ENCODE measurements at regions not wholly inside any gene's neighbourhood (a gene's known extent, or its start where the extent isn't known, plus 50 kb on each side); places are given as distances from the start of the nearest gene placed in this dataset.

GRCh38 chr2:40760071-40760666, 308.3 kb upstream of the SLC8A1 start:
- no peak for DNase-seq (ENCODE audit: low read depth in 4 of 4, low spot score in 3 of 4)

GRCh38 chr2:40773291-40773690, 321.4 kb upstream of the SLC8A1 start:
- DNase-seq (ENCODE audit: low read depth in 4 of 4, low spot score in 3 of 4): no peak

- DNase-seq (ENCODE audit: low read depth in 4 of 4, low spot score in 3 of 4): no peak
Measured at GRCh38 chr2:40783704-40784103, 331.8 kb upstream of the SLC8A1 start.

GRCh38 chr2:40786636-40787035, 334.7 kb upstream of the SLC8A1 start:
- no peak for DNase-seq (ENCODE audit: low read depth in 4 of 4, low spot score in 3 of 4)

GRCh38 chr2:40797120-40797519, 345.2 kb upstream of the SLC8A1 start:
- DNase-seq (ENCODE audit: low read depth in 4 of 4, low spot score in 3 of 4): no peak

GRCh38 chr2:40803900-40804299, 352.0 kb upstream of the SLC8A1 start:
- no peak for DNase-seq (ENCODE audit: low read depth in 4 of 4, low spot score in 3 of 4)

GRCh38 chr2:40809156-40809555, 357.3 kb upstream of the SLC8A1 start:
- DNase-seq (ENCODE audit: low read depth in 4 of 4, low spot score in 3 of 4): no peak

GRCh38 chr2:40814616-40815015, 362.7 kb upstream of the SLC8A1 start:
- no peak for DNase-seq (ENCODE audit: low read depth in 4 of 4, low spot score in 3 of 4)

- DNase-seq (ENCODE audit: low read depth in 4 of 4, low spot score in 3 of 4): no peak
Measured at GRCh38 chr2:40820319-40820718, 368.4 kb upstream of the SLC8A1 start.

- DNase-seq (ENCODE audit: low read depth in 4 of 4, low spot score in 3 of 4): no peak
Measured at GRCh38 chr2:40823478-40823877, 371.6 kb upstream of the SLC8A1 start.

- no peak for DNase-seq (ENCODE audit: low read depth in 4 of 4, low spot score in 3 of 4)
Measured at GRCh38 chr2:40824278-40824677, 372.4 kb upstream of the SLC8A1 start.

GRCh38 chr2:40827392-40827791, 375.5 kb upstream of the SLC8A1 start:
- DNase-seq (ENCODE audit: low read depth in 4 of 4, low spot score in 3 of 4): no peak

GRCh38 chr2:40831321-40831873, 379.5 kb upstream of the SLC8A1 start:
- no peak for DNase-seq (ENCODE audit: low read depth in 4 of 4, low spot score in 3 of 4)

- DNase-seq (ENCODE audit: low read depth in 4 of 4, low spot score in 3 of 4): no peak
Measured at GRCh38 chr2:40841856-40842255, 390.0 kb upstream of the SLC8A1 start.

GRCh38 chr2:40844353-40845277, 392.7 kb upstream of the SLC8A1 start:
- DNase-seq (ENCODE audit: low read depth in 4 of 4, low spot score in 3 of 4): no peak

- DNase-seq (ENCODE audit: low read depth in 4 of 4, low spot score in 3 of 4): no peak
Measured at GRCh38 chr2:40851661-40852060, 399.8 kb upstream of the SLC8A1 start.

GRCh38 chr2:40859617-40860016, 407.7 kb upstream of the SLC8A1 start:
- DNase-seq (ENCODE audit: low read depth in 4 of 4, low spot score in 3 of 4): no peak

GRCh38 chr2:40867829-40868228, 415.9 kb upstream of the SLC8A1 start:
- no peak for DNase-seq (ENCODE audit: low read depth in 4 of 4, low spot score in 3 of 4)

- no peak for DNase-seq (ENCODE audit: low read depth in 4 of 4, low spot score in 3 of 4)
Measured at GRCh38 chr2:40872580-40872979, 420.7 kb upstream of the SLC8A1 start.

- DNase-seq (ENCODE audit: low read depth in 4 of 4, low spot score in 3 of 4): no peak
Measured at GRCh38 chr2:40874380-40874779, 422.5 kb upstream of the SLC8A1 start.

- DNase-seq (ENCODE audit: low read depth in 4 of 4, low spot score in 3 of 4): no peak
Measured at GRCh38 chr2:40877734-40878288, 425.9 kb upstream of the SLC8A1 start.

GRCh38 chr2:40879305-40879704, 427.4 kb upstream of the SLC8A1 start:
- no peak for DNase-seq (ENCODE audit: low read depth in 4 of 4, low spot score in 3 of 4)
